WERI-Rb-1 (cell line): ENCODE measurements at regions not wholly inside any gene's neighbourhood (a gene's known extent, or its start where the extent isn't known, plus 50 kb on each side); places are given as distances from the start of the nearest gene placed in this dataset.

Source experiments
- DNase-seq: peaks from one replicate; pipeline ENCODE4 v3.0.0-alpha.2; 2020
- H3K27ac ChIP-seq: fragments of 250-450 bp; sonication (Bioruptor Pico); 2 replicates; pipeline ENCODE4 v1.5.1; 2020; ENCODE audit warnings: mild to moderate bottlenecking, moderate library complexity
- H3K27me3 ChIP-seq: fragments of 250-450 bp; sonication (Bioruptor Pico); 2 replicates; pipeline ENCODE4 v1.5.1; 2021; ENCODE audit warnings: mild to moderate bottlenecking, low read depth, moderate library complexity; ENCODE audit not compliant: insufficient read depth, severe bottlenecking
- H3K36me3 ChIP-seq: fragments of 250-450 bp; sonication (Bioruptor Pico); 2 replicates; pipeline ENCODE4 v1.5.1; 2020; ENCODE audit warnings: mild to moderate bottlenecking, moderate library complexity
- H3K4me3 ChIP-seq: 2 replicates; pipeline ENCODE4 v1.5.1; 2011; ENCODE audit warnings: low read depth, mild to moderate bottlenecking, control low read depth, low read length
- H3K9me3 ChIP-seq: fragments of 250-450 bp; sonication (Bioruptor Pico); 2 replicates; pipeline ENCODE4 v1.5.1; 2021; ENCODE audit warnings: mild to moderate bottlenecking, moderate library complexity; ENCODE audit not compliant: severe bottlenecking
- CTCF ChIP-seq: IDR thresholded peaks from 2 replicates; pipeline ENCODE4 v1.5.1; 2011; ENCODE audit warnings: low read depth, mild to moderate bottlenecking, control low read depth, inconsistent platforms, low read length

DNA sequence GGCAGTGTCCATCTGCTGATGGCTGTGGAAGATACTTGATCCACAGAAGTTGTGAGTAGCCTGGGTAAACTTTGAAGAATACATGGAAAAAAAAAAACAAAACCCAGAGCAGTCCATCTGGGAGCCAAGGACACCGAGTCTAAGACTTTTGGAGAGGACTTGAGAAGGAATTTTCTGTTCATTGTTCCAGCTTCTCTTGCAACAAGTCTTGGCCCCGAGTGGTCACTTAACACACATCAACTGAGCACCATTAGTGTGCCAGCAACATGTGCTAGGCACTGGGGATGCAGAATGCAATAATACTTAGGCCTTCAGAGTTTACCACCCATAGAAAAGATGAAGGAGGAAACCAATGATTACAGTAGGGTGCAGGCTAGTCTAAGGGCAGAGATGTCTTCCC is 266.7 kb downstream of the EMP1 start:
- no peaks in the 10 kb centered on the region for H3K27me3 ChIP-seq
- DNase-seq, result no peak

GRCh38 chr12:13462450-13462849 is 265.9 kb downstream of the EMP1 start:
- Histone ChIP-seq H3K9me3 (no peaks in the 10 kb centered on the region), H3K27me3 (no peaks in the 10 kb centered on the region), H3K4me3 (no peak overlapping the region), H3K27ac (no peak overlapping the region), H3K36me3 (no peaks in the 10 kb centered on the region)
- no peak for DNase-seq
- no peak for TF ChIP-seq CTCF

More for the DNA sequence above, 266.7 kb downstream of the EMP1 start:
- Histone ChIP-seq H3K36me3 (no peaks in the 10 kb centered on the region), H3K27ac (no peak overlapping the region), H3K9me3 (no peaks in the 10 kb centered on the region), H3K4me3 (no peak overlapping the region)
- no peak for TF ChIP-seq CTCF

- Histone ChIP-seq H3K4me3 (no peak overlapping the region), H3K36me3 (no peaks in the 10 kb centered on the region), H3K27me3 (no peaks in the 10 kb centered on the region), H3K27ac (no peak overlapping the region), H3K9me3 (no peaks in the 10 kb centered on the region)
- DNase-seq, result no peak
- TF ChIP-seq CTCF, result no peak
These were observed 259.2 kb downstream of the EMP1 start for GRCh38 chr12:13455778-13456144.

DNA sequence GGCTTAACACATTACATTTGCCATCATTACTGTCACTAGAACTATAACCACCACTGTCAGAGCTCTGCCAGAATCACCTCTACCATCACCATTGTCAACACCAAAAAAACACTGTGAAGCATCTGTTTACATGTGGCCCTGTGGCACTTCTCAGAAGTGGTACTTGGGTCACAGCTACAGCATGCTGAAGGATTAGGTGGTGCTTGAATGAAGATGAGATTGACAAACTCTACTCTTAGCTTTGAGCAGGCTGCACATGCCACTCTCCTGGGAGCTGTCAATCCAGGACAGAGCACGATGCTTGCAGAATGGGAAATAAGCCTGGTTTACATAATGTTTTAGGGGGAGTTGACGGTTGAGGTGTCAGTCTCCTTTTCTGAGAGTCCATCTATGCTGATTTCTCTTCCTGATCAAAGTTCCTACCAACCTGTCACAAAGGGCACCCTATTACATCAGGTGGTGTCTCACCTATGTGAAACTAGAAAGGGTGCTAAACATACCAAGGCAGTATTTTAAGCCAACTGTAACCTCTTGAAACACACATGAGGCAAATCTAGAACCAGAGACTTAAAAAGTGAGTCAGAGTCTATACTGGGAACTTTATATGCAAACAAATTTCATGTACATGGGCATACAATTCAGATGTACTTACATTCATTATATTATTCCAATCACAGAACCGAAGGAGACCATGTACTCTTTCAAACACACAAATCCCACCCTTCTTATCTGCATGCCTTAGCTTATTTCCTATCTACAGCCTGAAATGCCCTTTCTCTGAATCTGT is 258.7 kb downstream of the EMP1 start:
- TF ChIP-seq CTCF, result no peak
- Histone ChIP-seq H3K27me3 (no peaks in the 10 kb centered on the region), H3K36me3 (no peaks in the 10 kb centered on the region), H3K4me3 (no peak overlapping the region), H3K27ac (no peak overlapping the region), H3K9me3 (no peaks in the 10 kb centered on the region)
- no peak for DNase-seq

GRCh38 chr12:13452955-13453570 is 256.5 kb downstream of the EMP1 start:
- no peak overlapping the region for H3K4me3 ChIP-seq
- H3K9me3 ChIP-seq, result no peaks in the 10 kb centered on the region
- DNase-seq, result no peak
- H3K36me3 ChIP-seq, result no peaks in the 10 kb centered on the region
- H3K27me3 ChIP-seq, result no peaks in the 10 kb centered on the region
- H3K27ac ChIP-seq, result no peak overlapping the region
- peak; percentile 29; the same call in 1 of the 2 replicates for TF ChIP-seq CTCF
